KMS-11 (cell line): ENCODE measurements at regions not wholly inside any gene's neighbourhood (a gene's known extent, or its start where the extent isn't known, plus 50 kb on each side); places are given as distances from the start of the nearest gene placed in this dataset.

ENCODE experiments used
- H2AFZ ChIP-seq: fragments of 200-600 bp; sonication (generic); 2 replicates; pipeline ENCODE4 v1.6.1; 2016; ENCODE audit warnings: antibody characterized with exemption, mixed run types, low read depth
- H3K27ac ChIP-seq: fragments of 200-600 bp; sonication (generic); 2 replicates; pipeline ENCODE4 v1.6.1; 2016; ENCODE audit warnings: mild to moderate bottlenecking, mixed run types
- H3K27me3 ChIP-seq: fragments of 200-600 bp; sonication (generic); 2 replicates; pipeline ENCODE4 v1.6.1; 2017; ENCODE audit warnings: mild to moderate bottlenecking, low read depth, mixed run types, moderate library complexity; ENCODE audit not compliant: insufficient read depth
- H3K36me3 ChIP-seq: fragments of 200-600 bp; sonication (generic); 2 replicates; pipeline ENCODE4 v1.6.1; 2017; ENCODE audit warnings: mild to moderate bottlenecking, mixed run types; ENCODE audit not compliant: insufficient read depth
- H3K4me1 ChIP-seq: fragments of 200-600 bp; sonication (generic); 2 replicates; pipeline ENCODE4 v1.6.1; 2016; ENCODE audit warnings: mild to moderate bottlenecking, low read depth, mixed run types; ENCODE audit not compliant: poor library complexity, severe bottlenecking
- H3K4me2 ChIP-seq: fragments of 200-600 bp; sonication (generic); 2 replicates; pipeline ENCODE4 v1.7.0; 2016; ENCODE audit warnings: mild to moderate bottlenecking, mixed run types
- H3K4me3 ChIP-seq: fragments of 200-600 bp; sonication (generic); IDR thresholded peaks from 2 replicates; pipeline ENCODE4 v1.6.1; 2017; ENCODE audit warnings: low read depth, low read length, mixed read lengths; ENCODE audit not compliant: insufficient read depth
- H3K79me2 ChIP-seq: fragments of 200-600 bp; sonication (generic); 2 replicates; pipeline ENCODE4 v1.6.1; 2016; ENCODE audit warnings: low read depth, mixed run types; ENCODE audit not compliant: insufficient read depth
- H3K9ac ChIP-seq: fragments of 200-600 bp; sonication (generic); 2 replicates; pipeline ENCODE4 v1.6.1; 2016; ENCODE audit warnings: mild to moderate bottlenecking, mixed run types
- H4K20me1 ChIP-seq: fragments of 200-600 bp; sonication (generic); 2 replicates; pipeline ENCODE4 v1.6.1; 2016; ENCODE audit warnings: mild to moderate bottlenecking, mixed run types; ENCODE audit not compliant: insufficient read depth
- TF ChIP-seq, protein P1 (sequence below): fragments of 200-600 bp; sonication (generic); conservative IDR thresholded peaks from 2 replicates; pipeline ENCODE4 v1.6.1; 2017; ENCODE audit warnings: low read depth, mild to moderate bottlenecking, antibody characterized with exemption, low read length, moderate library complexity, mixed read lengths

DNA sequence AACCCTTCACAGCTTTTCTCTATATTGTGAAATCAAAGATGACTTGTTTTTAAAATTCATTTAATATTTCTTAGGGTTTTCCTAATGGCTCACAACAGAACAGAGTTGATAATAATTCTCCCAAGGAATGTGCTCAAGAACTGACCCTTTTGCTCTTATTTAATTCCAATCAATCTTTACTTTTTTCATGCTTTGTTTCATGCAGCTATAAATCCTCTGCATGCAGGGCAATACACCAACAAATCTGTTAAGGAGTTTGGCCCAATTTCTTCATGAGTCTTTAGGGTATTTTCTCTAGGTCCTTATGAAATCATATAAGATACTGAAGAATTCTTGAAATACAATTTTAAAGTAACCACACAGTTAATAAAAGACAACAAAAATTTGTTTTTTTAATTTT lies 264.2 kb downstream of the SLC6A15 start:
- H3K4me2 ChIP-seq, result no peak overlapping the region
- no peaks in the 10 kb centered on the region for H4K20me1 ChIP-seq
- H3K9ac ChIP-seq, result no peak overlapping the region
- no peaks in the 10 kb centered on the region for H3K79me2 ChIP-seq
- H3K36me3 ChIP-seq, result no peaks in the 10 kb centered on the region
- no peak overlapping the region for H3K27ac ChIP-seq
- no peak overlapping the region for H3K4me3 ChIP-seq
- TF ChIP-seq, protein P1, sequence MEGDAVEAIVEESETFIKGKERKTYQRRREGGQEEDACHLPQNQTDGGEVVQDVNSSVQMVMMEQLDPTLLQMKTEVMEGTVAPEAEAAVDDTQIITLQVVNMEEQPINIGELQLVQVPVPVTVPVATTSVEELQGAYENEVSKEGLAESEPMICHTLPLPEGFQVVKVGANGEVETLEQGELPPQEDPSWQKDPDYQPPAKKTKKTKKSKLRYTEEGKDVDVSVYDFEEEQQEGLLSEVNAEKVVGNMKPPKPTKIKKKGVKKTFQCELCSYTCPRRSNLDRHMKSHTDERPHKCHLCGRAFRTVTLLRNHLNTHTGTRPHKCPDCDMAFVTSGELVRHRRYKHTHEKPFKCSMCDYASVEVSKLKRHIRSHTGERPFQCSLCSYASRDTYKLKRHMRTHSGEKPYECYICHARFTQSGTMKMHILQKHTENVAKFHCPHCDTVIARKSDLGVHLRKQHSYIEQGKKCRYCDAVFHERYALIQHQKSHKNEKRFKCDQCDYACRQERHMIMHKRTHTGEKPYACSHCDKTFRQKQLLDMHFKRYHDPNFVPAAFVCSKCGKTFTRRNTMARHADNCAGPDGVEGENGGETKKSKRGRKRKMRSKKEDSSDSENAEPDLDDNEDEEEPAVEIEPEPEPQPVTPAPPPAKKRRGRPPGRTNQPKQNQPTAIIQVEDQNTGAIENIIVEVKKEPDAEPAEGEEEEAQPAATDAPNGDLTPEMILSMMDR, result no peak
- no peak overlapping the region for H2AFZ ChIP-seq
- no peaks in the 10 kb centered on the region for H3K4me1 ChIP-seq
- H3K27me3 ChIP-seq, result no peaks in the 10 kb centered on the region

DNA sequence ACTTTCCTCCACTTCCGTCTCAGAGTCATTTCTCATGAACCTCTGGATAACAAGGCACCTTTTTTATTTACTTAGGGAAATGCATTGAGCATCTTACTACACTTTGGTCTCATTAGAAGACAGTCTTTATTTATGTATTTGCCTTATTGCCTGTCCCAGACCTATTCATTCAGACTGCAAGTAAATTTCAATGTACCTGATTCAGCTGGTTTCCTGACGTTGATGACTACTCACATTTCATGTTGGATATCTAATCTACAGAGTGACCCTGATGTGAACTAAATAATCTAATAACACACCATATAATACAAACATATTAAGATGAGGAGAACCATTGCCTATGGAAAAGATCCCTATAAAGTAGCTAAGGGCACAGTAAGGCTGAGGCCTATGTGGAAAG lies 267.7 kb downstream of the SLC6A15 start:
- Histone ChIP-seq H3K27ac (no peak overlapping the region), H4K20me1 (no peaks in the 10 kb centered on the region), H3K27me3 (no peaks in the 10 kb centered on the region), H3K9ac (no peak overlapping the region), H3K4me2 (no peak overlapping the region), H2AFZ (no peak overlapping the region), H3K36me3 (no peaks in the 10 kb centered on the region), H3K4me1 (no peaks in the 10 kb centered on the region), H3K4me3 (no peak overlapping the region), H3K79me2 (no peaks in the 10 kb centered on the region)
- TF ChIP-seq, protein P1, result no peak

GRCh38 chr12:84643993-84644392 lies 268.6 kb downstream of the SLC6A15 start:
- H2AFZ ChIP-seq, result no peak overlapping the region
- H3K9ac ChIP-seq, result no peak overlapping the region
- no peak overlapping the region for H3K4me2 ChIP-seq
- no peaks in the 10 kb centered on the region for H3K27me3 ChIP-seq
- H4K20me1 ChIP-seq, result no peaks in the 10 kb centered on the region
- H3K4me3 ChIP-seq, result no peak overlapping the region
- no peaks in the 10 kb centered on the region for H3K36me3 ChIP-seq
- H3K27ac ChIP-seq, result no peak overlapping the region
- no peaks in the 10 kb centered on the region for H3K4me1 ChIP-seq
- TF ChIP-seq, protein P1, result no peak
- no peaks in the 10 kb centered on the region for H3K79me2 ChIP-seq

GRCh38 chr12:84641940-84642545 lies 270.6 kb downstream of the SLC6A15 start:
- TF ChIP-seq, protein P1, result no peak

More at GRCh38 chr12:84641940-84642545, 270.6 kb downstream of the SLC6A15 start:
- no peaks in the 10 kb centered on the region for H3K79me2 ChIP-seq
- H3K27ac ChIP-seq, result no peak overlapping the region
- no peak overlapping the region for H3K9ac ChIP-seq
- H2AFZ ChIP-seq, result no peak overlapping the region
- no peak overlapping the region for H3K4me2 ChIP-seq
- no peak overlapping the region for H3K4me3 ChIP-seq
- H3K36me3 ChIP-seq, result no peaks in the 10 kb centered on the region
- no peaks in the 10 kb centered on the region for H3K27me3 ChIP-seq
- H3K4me1 ChIP-seq, result no peaks in the 10 kb centered on the region
- H4K20me1 ChIP-seq, result no peaks in the 10 kb centered on the region
